PFSK-1 (cell line): ENCODE measurements at regions not wholly inside any gene's neighbourhood (a gene's known extent, or its start where the extent isn't known, plus 50 kb on each side); places are given as distances from the start of the nearest gene placed in this dataset.

Experiments
- REST ChIP-seq, 2 experiments: IDR thresholded peaks; 2 replicates each; pipeline versions ENCODE4 v1.6.1 to v1.8.0; 2011 to 2012; ENCODE audit warnings: low read depth in 2 of 2, low read length in 2 of 2, control low read depth in 1 of 2, inconsistent platforms in 1 of 2, mild to moderate bottlenecking in 1 of 2, moderate library complexity in 1 of 2; ENCODE audit not compliant: insufficient read depth in 1 of 2
- SIN3A ChIP-seq: IDR thresholded peaks from 2 replicates; pipeline ENCODE4 v1.6.1; 2012; ENCODE audit warnings: mild to moderate bottlenecking, low read length, moderate library complexity, borderline replicate concordance; ENCODE audit not compliant: insufficient read depth
- TAF1 ChIP-seq: IDR thresholded peaks from 2 replicates; pipeline ENCODE4 v1.6.1; 2012; ENCODE audit warnings: low read length, control low read depth, borderline replicate concordance; ENCODE audit not compliant: insufficient read depth

- TF ChIP-seq TAF1, result no peak
- TF ChIP-seq REST (IDR thresholded peaks at IDR 0.05; ENCODE audit: insufficient read depth in 1 of 2, low read depth in 2 of 2, low read length in 2 of 2), result no peak
- TF ChIP-seq SIN3A, result no peak
Measured at GRCh38 chr2:217658806-217659205, 344.0 kb downstream of the TNS1 start.
